GM12892 (cell line): ENCODE measurements at regions not wholly inside any gene's neighbourhood (a gene's known extent, or its start where the extent isn't known, plus 50 kb on each side); places are given as distances from the start of the nearest gene placed in this dataset.
"Not testable (repeated sequence)": the region's sequence is repeated elsewhere in the genome, so short reads cannot be mapped to it uniquely, and the experiment has no call there.

ENCODE experiments used
- DNase-seq: peaks from one replicate; pipeline ENCODE4 v3.0.0; 2011; ENCODE audit not compliant: insufficient read length
- FAIRE-seq: peaks from 2 replicates; lab custom pipeline; 2011; peaks lifted over from hg19 to GRCh38; lab: Jason Lieb, UNC
- POLR2A ChIP-seq: IDR thresholded peaks from 2 replicates; pipeline ENCODE4 v1.6.1; 2011; ENCODE audit warnings: low read depth, low read length, control low read depth
- POLR2AphosphoS5 ChIP-seq: IDR thresholded peaks from 2 replicates; pipeline ENCODE4 v1.6.1; 2011; ENCODE audit warnings: low read depth, low read length, control low read depth
- TAF1 ChIP-seq: IDR thresholded peaks from 2 replicates; pipeline ENCODE4 v1.6.1; 2011; ENCODE audit warnings: low read depth, mild to moderate bottlenecking, control low read depth, low read length, borderline replicate concordance

DNA sequence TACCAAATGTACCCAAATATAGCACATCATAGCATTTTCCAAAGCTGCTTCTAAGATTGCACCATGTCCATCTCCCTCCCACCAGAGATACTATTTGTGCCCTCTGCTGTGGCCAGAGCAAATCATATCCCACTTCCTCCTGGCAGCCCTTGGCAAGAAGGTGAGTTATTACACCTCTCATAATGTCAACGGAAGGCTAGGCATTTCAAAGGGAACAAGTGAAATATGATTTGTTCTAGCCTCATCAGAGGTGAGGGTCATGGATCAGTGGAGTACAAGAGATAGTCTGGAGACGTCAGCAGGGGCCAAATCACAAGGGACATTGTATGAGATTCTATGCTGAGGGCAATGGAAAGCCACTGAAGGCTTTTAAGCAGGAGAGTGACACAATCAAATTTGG, 90.2 kb upstream of the BCAR3 start:
- no peak for TF ChIP-seq POLR2A
- no peak for TF ChIP-seq TAF1
- no peak for TF ChIP-seq POLR2AphosphoS5
- DNase-seq = no peak
- FAIRE-seq = no peak

DNA sequence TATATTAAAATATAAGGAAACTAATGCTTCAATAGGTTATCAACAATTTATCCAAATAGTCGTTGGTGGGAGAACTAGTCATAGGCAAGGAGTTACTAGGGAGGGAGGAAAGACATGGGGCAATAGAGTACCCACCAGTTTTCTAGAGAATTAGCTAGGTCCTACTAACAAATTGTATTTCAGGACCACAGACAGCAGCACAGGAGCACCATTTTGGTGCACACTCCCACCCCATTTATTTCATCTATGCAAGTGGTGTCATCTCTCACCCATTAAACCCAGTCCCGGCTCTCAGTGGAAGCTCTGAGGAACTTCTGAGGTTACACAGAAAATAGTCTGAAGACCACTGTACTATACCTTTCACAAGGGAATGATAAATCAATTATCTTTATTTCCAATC, 89.0 kb upstream of the BCAR3 start:
- DNase-seq (no peak), FAIRE-seq (no peak)
- TF ChIP-seq TAF1 = no peak
- no peak for TF ChIP-seq POLR2A
- no peak for TF ChIP-seq POLR2AphosphoS5

DNA sequence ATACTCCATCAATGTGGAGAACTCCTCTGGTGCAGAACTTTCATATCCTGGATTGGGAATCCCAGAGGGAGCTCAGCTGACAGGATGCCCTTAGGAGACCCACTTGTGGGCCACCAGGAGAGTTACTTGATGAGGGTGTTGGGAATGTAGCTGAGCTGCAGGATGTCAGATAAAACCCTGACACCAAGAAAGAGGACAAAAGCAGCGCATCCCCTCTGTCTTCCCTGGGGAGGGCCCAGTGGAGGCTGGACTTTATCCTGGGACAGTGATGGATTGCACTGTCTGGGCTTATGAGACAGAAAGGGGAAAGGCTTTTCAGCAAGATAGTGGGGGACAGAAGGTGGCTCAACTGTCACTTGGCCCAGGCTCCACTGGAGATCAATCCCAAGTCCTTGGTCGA, 88.1 kb upstream of the BCAR3 start:
- no peak for FAIRE-seq
- TF ChIP-seq TAF1 (no peak), POLR2A (no peak), POLR2AphosphoS5 (no peak)

DNA sequence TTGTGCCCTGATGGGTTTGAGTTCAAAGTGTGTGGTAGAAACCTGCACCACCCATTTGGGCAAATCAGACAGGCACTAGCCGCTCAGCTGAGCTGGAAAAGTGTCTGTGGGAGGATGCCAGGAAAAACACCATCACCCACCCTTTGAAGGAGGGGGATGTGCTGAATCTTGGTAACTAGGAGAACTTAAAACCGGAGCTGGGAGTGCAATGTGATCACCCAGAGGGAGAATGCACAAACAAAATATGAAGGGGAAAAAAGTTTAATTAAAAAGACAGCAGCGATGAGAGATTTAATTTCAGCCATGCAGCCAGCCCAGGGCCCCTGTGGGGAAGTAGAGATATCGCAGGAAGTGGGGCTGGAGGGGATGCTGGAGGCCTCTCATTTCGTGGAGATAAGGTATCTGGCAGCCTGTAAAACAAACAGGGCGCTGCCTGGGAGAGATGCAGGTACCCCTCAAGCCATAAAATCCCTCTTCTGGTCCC, 86.8 kb upstream of the BCAR3 start:
- FAIRE-seq = no peak
- DNase-seq = no peak
- TF ChIP-seq POLR2AphosphoS5 (no peak), TAF1 (no peak), POLR2A (no peak)

More for the DNA sequence above, 88.1 kb upstream of the BCAR3 start:
- no peak for DNase-seq

DNA sequence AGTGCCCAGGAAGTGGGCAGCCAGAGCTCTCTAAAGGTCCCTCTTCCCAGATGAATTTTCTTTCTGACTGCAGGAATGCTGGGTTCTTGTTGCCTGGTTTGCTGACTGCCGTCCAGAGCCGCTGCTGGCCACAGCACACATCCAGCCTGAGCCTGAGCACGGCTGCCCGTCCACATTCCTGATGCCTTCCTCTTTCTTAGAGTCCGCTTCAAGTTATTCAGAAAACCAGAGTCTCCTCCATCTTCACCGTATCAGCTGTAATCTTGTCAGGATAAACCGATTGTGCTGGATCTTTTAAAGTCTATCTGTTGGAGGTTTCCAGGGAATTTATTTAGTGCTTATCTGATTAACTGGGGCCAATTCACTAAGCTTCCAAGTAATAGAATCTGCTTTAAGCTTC, 84.8 kb upstream of the BCAR3 start:
- FAIRE-seq = no peak
- no peak for TF ChIP-seq POLR2AphosphoS5
- no peak for TF ChIP-seq TAF1
- TF ChIP-seq POLR2A = no peak
- no peak for DNase-seq

DNA sequence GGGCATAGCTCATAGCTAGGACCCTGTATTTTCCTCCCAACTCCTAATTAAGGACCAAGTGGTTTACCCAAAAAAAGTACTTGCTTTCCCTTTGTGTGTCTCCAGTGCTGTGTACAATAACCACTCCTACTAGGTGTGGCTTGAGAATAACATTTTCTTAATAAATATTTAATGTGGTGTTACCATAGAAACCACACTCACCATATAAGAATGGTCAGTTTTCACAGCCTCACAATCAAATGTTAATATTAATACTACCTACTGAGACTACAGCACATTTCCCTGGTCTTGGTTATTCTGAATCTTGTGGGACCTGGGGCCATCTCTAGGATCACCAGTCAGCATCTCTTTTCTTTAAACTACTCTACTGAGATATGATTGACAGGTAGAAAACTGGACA, 83.5 kb upstream of the BCAR3 start:
- no peak for FAIRE-seq
- DNase-seq = no peak
- TF ChIP-seq POLR2AphosphoS5 = no peak
- no peak for TF ChIP-seq POLR2A
- TF ChIP-seq TAF1 = no peak

DNA sequence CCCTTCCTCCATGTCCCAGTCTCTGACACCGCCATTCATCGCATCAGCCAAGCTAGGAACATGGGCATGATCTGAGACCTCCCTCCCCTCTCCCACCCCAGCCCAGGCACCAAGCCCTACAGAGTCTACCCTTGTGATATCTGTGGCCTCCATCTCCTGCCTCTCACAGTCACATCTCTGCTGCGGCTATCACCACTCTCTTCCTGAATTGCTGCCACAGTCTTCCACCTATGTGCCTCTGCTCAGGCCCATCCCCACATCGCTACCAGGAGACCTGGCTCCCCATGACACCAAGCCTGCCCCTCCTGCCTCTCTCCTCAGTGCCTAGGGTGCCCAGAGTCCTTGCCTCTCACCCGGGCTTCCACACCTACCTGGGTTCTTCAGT, 82.7 kb upstream of the BCAR3 start:
- no peak for DNase-seq
- no peak for FAIRE-seq
- TF ChIP-seq TAF1 = no peak
- no peak for TF ChIP-seq POLR2AphosphoS5
- TF ChIP-seq POLR2A = no peak

DNA sequence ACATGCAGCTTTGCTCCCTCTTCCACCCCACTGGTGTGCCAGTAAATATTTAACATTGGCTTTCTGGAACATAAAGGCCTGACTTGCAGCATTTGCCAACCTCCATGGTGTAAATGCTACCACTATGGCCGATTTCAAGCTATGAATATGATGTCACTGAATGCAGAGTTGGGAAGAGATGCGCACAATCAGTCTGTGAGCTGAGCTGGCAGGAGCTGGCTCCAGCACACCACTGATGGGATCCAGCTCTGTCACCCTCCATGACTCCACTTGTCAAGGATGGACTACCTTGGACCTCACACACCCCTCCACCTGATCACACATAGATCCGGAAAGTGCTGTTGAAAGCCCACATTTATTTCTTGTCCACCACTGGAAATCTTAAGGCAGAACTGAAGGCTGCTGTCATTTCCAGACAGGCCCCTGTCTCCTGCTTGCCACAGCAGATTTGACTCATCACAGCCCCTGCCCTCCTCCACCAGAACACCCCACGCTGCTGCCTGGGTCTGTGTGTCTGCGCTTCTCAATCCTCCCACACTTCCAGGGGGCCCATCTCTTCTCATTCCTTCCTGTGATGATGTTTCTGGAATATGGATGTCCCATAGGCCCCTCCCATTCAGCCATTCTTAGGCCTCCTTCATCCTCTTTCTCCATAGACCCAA, 82.2 kb upstream of the BCAR3 start:
- TF ChIP-seq POLR2AphosphoS5 (no peak), TAF1 (no peak), POLR2A (no peak)
- FAIRE-seq (no peak), DNase-seq (no peak)

DNA sequence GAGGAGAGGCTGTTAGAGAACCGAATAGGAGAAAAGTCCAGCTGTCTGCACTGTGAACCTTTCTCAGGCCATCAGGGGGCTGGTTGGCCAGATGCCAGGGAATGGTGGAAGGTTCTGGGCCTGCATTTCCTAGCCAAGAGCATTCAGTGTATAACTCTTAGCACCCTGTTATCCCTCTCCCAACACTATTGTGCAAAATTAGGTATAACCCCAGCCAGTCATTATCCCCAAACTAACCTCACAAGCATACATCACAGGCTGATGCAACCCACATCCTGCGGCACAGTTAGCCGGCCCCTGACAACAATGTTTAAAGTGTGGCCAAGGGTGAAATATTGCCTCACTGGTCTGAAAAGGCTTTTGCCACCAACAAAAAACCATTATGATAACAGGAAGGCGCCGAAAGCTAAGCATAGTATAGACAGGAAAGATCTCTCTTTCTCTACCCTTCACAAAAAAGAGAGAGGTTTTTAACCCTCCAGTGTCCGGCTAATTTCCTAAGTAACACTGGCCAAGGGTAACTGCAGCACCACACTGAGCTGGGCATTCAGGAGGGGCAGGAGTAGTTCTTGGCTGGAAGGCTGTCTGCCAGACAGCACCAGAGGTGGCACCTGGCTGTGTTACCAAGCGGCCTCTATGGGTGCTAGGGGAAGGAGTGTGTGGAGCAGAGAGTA, 77.3 kb upstream of the BCAR3 start:
- TF ChIP-seq POLR2AphosphoS5 (no peak), POLR2A (no peak), TAF1 (no peak)
- FAIRE-seq (no peak), DNase-seq (no peak)

DNA sequence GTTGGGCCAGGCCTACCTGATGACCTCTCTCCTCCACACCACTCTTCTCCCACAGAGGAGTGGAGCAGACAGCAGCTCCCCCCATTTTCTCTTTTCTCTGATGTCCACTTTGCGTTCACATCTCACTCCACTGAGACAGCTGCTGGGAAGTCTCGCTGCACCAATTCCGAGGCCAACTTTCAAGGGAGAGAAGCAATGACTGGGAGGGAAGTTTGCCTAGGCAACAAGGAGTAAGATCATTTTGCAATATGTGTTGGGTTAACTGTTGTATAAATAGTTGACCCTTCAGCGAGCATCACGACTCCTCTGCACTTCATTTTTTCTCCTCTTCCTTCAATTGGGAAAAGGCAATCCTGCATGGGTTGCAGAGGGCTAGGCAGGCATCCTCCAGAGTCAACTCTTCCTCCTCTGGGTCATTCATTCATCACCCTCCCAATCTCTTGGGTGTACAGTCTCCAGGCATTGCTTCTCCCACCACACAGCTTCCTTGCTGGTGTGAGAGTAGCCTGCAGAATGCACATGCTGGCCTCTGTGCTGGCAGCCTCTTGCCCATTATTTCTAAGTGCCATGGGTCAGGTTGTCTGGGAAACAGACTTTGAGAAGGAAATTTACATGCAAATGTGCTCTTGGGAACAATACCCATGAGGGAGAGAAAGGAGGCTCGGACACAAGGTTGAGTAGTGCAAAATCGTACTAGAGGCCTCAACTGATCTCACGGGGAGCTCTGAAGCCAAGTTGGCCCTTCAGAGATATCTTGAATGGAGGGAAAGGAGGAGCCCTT, 75.8 kb upstream of the BCAR3 start:
- no peak for FAIRE-seq
- DNase-seq = no peak
- TF ChIP-seq TAF1 = no peak
- TF ChIP-seq POLR2A = no peak

DNA sequence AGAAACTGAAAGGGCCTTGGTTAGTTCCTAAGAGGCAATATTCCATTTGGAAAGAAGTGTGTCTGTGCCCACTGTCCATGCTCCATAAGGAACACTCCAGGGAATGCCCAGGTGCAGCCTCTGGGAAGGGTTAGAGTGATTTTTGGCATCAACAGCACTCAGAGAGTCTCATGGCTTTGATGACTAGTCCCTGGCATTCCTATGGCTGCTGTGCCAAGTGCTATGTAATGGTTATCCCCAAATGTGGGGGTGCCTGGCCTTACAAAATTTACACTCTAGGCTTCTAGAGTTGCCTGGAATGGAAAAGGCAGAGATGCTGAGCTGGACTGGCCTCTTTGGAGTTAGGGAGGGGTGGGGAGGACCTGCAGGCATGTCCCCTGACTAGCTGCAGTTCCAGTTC, 75.0 kb upstream of the BCAR3 start:
- DNase-seq = no peak
- no peak for TF ChIP-seq TAF1
- TF ChIP-seq POLR2A = no peak
- TF ChIP-seq POLR2AphosphoS5 = no peak
- FAIRE-seq = no peak

DNA sequence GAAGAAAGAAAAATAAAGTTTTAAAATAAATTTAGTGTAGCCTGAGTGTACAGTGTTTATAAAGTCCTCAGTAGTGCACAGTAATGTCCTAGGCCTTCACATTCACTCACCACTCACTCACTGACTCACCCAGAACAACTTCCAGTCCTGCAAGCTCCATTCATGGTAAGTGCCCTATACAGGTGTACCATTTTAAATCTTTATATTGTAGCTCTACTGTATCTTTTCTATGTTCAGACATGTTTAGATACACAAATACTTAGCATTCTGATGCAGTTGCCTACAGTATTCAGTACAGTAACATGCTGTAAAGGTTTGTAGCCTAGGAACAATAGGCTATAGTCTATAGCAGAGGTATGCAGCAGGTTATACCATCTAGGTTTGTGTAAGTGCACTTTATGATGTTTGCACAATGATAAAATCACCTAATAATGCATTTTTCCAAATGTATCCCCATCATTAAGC, 73.6 kb upstream of the BCAR3 start:
- not testable (repeated sequence) for FAIRE-seq, DNase-seq
